Neural cell (in vitro differentiated cells): ENCODE measurements at regions not wholly inside any gene's neighbourhood (a gene's known extent, or its start where the extent isn't known, plus 50 kb on each side); places are given as distances from the start of the nearest gene placed in this dataset.

Experiments used
- H2AFZ ChIP-seq: fragments of 200-600, 300-800 bp; sonication (generic), shearing (Covaris generic); 2 replicates; pipeline ENCODE4 v1.6.0; 2014; ENCODE audit warnings: low read depth, mild to moderate bottlenecking, antibody characterized with exemption, low read length, moderate library complexity
- H3F3A ChIP-seq: fragments of 200-600 bp; shearing (Covaris generic); 2 replicates; pipeline ENCODE4 v1.6.1; 2016; ENCODE audit warnings: mild to moderate bottlenecking, moderate library complexity, mixed read lengths, antibody characterized with exemption, low read length; ENCODE audit not compliant: insufficient read depth, poor library complexity, severe bottlenecking
- H3K27ac ChIP-seq: fragments of 200-600, 300-800 bp; sonication (generic), shearing (Covaris generic); 2 replicates; pipeline ENCODE4 v1.5.1; 2014; ENCODE audit warnings: mild to moderate bottlenecking, low read length, moderate library complexity
- H3K27me3 ChIP-seq: fragments of 300-800, 200-600 bp; sonication (generic), shearing (Covaris generic); 2 replicates; pipeline ENCODE4 v1.6.0; 2014; ENCODE audit warnings: mild to moderate bottlenecking, low read depth, low read length, moderate library complexity; ENCODE audit not compliant: insufficient read depth
- H3K36me3 ChIP-seq: fragments of 300-800, 200-600 bp; sonication (generic), shearing (Covaris generic); 2 replicates; pipeline ENCODE4 v1.5.1; 2014; ENCODE audit warnings: mild to moderate bottlenecking, antibody characterized with exemption, low read length, moderate library complexity; ENCODE audit not compliant: insufficient read depth
- H3K4me2 ChIP-seq: fragments of 300-800, 200-600 bp; sonication (generic), shearing (Covaris generic); 2 replicates; pipeline ENCODE4 v1.6.0; 2014; ENCODE audit warnings: mild to moderate bottlenecking, low read length
- H3K4me3 ChIP-seq: fragments of 300-800, 200-600 bp; sonication (generic), shearing (Covaris generic); 2 replicates; pipeline ENCODE4 v1.5.1; 2014; ENCODE audit warnings: mild to moderate bottlenecking, low read length, moderate library complexity
- H3K79me2 ChIP-seq: fragments of 200-600 bp; shearing (Covaris generic); replicated peaks from 2 replicates; pipeline ENCODE4 v1.6.0; 2014; ENCODE audit warnings: mild to moderate bottlenecking, low read length, moderate library complexity; ENCODE audit not compliant: insufficient read depth
- H3K9ac ChIP-seq: fragments of 300-800, 200-600 bp; sonication (generic), shearing (Covaris generic); 2 replicates; pipeline ENCODE4 v1.6.1; 2016; ENCODE audit warnings: mild to moderate bottlenecking, low read length, mixed read lengths
- H3K9me2 ChIP-seq: fragments of 200-600 bp; shearing (Covaris generic); 2 replicates; pipeline ENCODE4 v1.6.1; 2016; ENCODE audit warnings: mild to moderate bottlenecking, low read length, mixed read lengths; ENCODE audit not compliant: insufficient read depth
- H3K9me3 ChIP-seq: fragments of 200-600, 300-800 bp; sonication (generic), shearing (Covaris generic); 2 replicates; pipeline ENCODE4 v1.6.1; 2016; ENCODE audit warnings: mild to moderate bottlenecking, mixed run types, low read length, moderate library complexity, mixed read lengths
- H4K20me1 ChIP-seq: fragments of 200-600 bp; shearing (Covaris generic); 2 replicates; pipeline ENCODE4 v1.6.1; 2016; ENCODE audit warnings: mild to moderate bottlenecking, mixed run types; ENCODE audit not compliant: insufficient read depth
- EP300 ChIP-seq: fragments of 450-650 bp; conservative IDR thresholded peaks from 2 replicates; pipeline ENCODE4 v1.6.1; 2014; ENCODE audit warnings: antibody characterized with exemption, mild to moderate bottlenecking, moderate library complexity; ENCODE audit not compliant: poor library complexity, severe bottlenecking
- EZH2 ChIP-seq: fragments of 200-600, 300-800 bp; shearing (Covaris generic), sonication (generic); IDR thresholded peaks from 2 replicates; pipeline ENCODE4 v1.6.1; 2014; ENCODE audit warnings: antibody characterized with exemption, low read length, borderline replicate concordance, mild to moderate bottlenecking; ENCODE audit not compliant: insufficient read depth, poor library complexity, severe bottlenecking
- MXI1 ChIP-seq: fragments of 450-650 bp; conservative IDR thresholded peaks from 2 replicates; pipeline ENCODE4 v1.6.1; 2014; ENCODE audit warnings: antibody characterized with exemption, mild to moderate bottlenecking; ENCODE audit not compliant: poor library complexity, severe bottlenecking
- POLR2AphosphoS5 ChIP-seq: IDR thresholded peaks from 2 replicates; pipeline ENCODE4 v1.6.1; 2012
- RAD21 ChIP-seq: fragments of 450-650 bp; conservative IDR thresholded peaks from 2 replicates; pipeline ENCODE4 v1.6.1; 2014; ENCODE audit warnings: antibody characterized with exemption, mild to moderate bottlenecking, moderate library complexity
- SMC3 ChIP-seq: fragments of 450-650 bp; conservative IDR thresholded peaks from 2 replicates; pipeline ENCODE4 v1.6.1; 2014; ENCODE audit warnings: antibody characterized with exemption, mild to moderate bottlenecking, moderate library complexity; ENCODE audit not compliant: poor library complexity
- TAF1 ChIP-seq: IDR thresholded peaks from 2 replicates; pipeline ENCODE4 v1.6.1; 2012; ENCODE audit warnings: low read depth
- TF ChIP-seq, protein P1 (sequence below): fragments of 450-650 bp; IDR thresholded peaks from 2 replicates; pipeline ENCODE4 v1.5.1; 2014; ENCODE audit warnings: antibody characterized with exemption, mild to moderate bottlenecking, moderate library complexity; ENCODE audit not compliant: poor library complexity, severe bottlenecking
- TF ChIP-seq, protein P2 (sequence below): IDR thresholded peaks from 2 replicates; pipeline ENCODE4 v1.6.1; 2012; ENCODE audit warnings: borderline replicate concordance

DNA sequence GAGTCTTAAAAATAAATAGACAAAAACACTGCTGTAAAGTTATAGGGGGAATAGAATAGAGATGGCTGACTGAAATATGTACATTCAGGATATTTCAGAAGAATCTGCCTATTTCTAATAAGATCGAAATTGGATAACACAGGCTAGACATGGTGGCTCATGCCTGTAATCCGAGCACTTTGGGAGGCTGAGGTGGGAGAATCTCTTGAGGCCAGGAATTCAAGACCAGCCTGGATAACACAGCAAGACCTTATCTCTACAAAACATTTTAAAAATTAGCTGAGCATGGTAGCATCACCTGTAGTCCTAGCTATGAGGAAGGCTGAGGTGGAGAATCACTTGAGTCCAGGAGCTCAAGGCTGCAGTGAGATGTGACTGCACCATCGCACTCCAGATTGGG, 146.6 kb upstream of the CCDC150 start:
- H3F3A ChIP-seq: no peaks in the 10 kb centered on the region
- H3K36me3 ChIP-seq: no peaks in the 10 kb centered on the region
- H3K4me3 ChIP-seq: no peak overlapping the region
- no peak overlapping the region for H3K9ac ChIP-seq
- TF ChIP-seq TAF1: no peak
- no peak for TF ChIP-seq POLR2AphosphoS5
- TF ChIP-seq SMC3: no peak
- TF ChIP-seq RAD21: no peak
- TF ChIP-seq, protein P1, sequence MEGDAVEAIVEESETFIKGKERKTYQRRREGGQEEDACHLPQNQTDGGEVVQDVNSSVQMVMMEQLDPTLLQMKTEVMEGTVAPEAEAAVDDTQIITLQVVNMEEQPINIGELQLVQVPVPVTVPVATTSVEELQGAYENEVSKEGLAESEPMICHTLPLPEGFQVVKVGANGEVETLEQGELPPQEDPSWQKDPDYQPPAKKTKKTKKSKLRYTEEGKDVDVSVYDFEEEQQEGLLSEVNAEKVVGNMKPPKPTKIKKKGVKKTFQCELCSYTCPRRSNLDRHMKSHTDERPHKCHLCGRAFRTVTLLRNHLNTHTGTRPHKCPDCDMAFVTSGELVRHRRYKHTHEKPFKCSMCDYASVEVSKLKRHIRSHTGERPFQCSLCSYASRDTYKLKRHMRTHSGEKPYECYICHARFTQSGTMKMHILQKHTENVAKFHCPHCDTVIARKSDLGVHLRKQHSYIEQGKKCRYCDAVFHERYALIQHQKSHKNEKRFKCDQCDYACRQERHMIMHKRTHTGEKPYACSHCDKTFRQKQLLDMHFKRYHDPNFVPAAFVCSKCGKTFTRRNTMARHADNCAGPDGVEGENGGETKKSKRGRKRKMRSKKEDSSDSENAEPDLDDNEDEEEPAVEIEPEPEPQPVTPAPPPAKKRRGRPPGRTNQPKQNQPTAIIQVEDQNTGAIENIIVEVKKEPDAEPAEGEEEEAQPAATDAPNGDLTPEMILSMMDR: no peak
- TF ChIP-seq, protein P2, sequence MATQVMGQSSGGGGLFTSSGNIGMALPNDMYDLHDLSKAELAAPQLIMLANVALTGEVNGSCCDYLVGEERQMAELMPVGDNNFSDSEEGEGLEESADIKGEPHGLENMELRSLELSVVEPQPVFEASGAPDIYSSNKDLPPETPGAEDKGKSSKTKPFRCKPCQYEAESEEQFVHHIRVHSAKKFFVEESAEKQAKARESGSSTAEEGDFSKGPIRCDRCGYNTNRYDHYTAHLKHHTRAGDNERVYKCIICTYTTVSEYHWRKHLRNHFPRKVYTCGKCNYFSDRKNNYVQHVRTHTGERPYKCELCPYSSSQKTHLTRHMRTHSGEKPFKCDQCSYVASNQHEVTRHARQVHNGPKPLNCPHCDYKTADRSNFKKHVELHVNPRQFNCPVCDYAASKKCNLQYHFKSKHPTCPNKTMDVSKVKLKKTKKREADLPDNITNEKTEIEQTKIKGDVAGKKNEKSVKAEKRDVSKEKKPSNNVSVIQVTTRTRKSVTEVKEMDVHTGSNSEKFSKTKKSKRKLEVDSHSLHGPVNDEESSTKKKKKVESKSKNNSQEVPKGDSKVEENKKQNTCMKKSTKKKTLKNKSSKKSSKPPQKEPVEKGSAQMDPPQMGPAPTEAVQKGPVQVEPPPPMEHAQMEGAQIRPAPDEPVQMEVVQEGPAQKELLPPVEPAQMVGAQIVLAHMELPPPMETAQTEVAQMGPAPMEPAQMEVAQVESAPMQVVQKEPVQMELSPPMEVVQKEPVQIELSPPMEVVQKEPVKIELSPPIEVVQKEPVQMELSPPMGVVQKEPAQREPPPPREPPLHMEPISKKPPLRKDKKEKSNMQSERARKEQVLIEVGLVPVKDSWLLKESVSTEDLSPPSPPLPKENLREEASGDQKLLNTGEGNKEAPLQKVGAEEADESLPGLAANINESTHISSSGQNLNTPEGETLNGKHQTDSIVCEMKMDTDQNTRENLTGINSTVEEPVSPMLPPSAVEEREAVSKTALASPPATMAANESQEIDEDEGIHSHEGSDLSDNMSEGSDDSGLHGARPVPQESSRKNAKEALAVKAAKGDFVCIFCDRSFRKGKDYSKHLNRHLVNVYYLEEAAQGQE: no peak
- TF ChIP-seq MXI1: no peak
- TF ChIP-seq EZH2: no peak
- TF ChIP-seq EP300: no peak
- no peaks in the 10 kb centered on the region for H3K79me2 ChIP-seq
- H3K27ac ChIP-seq: no peak overlapping the region
- H3K27me3 ChIP-seq: no peaks in the 10 kb centered on the region
- no peaks in the 10 kb centered on the region for H3K9me2 ChIP-seq
- no peaks in the 10 kb centered on the region for H4K20me1 ChIP-seq
- H2AFZ ChIP-seq: no peak overlapping the region
- no peak overlapping the region for H3K4me2 ChIP-seq
- H3K9me3 ChIP-seq: no peaks in the 10 kb centered on the region

DNA sequence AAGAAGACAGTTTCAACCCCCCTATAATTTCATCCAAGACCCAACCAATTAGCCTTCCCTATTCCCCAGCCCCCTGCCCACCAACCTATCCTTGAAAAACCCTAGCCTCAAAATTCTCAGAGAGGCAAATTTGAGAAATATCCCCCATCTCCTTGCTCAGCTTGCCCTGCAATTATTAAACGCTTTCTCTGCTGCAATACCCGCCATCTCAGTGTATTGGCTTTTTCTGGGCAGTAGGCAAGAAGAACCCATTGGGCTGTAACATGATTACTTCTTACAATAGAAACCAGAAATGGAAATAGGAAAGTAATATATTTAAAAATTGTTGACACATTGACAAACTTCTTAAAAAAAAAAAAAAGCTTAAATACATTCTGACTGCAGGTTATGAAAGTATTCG, 140.6 kb upstream of the CCDC150 start:
- Histone ChIP-seq H3K4me3 (no peak overlapping the region), H3K27me3 (no peaks in the 10 kb centered on the region), H4K20me1 (no peaks in the 10 kb centered on the region), H3K79me2 (no peaks in the 10 kb centered on the region), H3K9me3 (no peaks in the 10 kb centered on the region), H3F3A (no peaks in the 10 kb centered on the region), H3K36me3 (no peaks in the 10 kb centered on the region), H2AFZ (no peak overlapping the region), H3K27ac (no peak overlapping the region), H3K9ac (no peak overlapping the region), H3K4me2 (no peak overlapping the region), H3K9me2 (no peaks in the 10 kb centered on the region)
- no peak for TF ChIP-seq MXI1
- TF ChIP-seq, protein P1: no peak
- no peak for TF ChIP-seq TAF1
- TF ChIP-seq POLR2AphosphoS5: no peak
- no peak for TF ChIP-seq RAD21
- TF ChIP-seq, protein P2: no peak
- no peak for TF ChIP-seq SMC3
- TF ChIP-seq EZH2: no peak
- TF ChIP-seq EP300: no peak
